ENCODE measurements at regions not wholly inside any gene's neighbourhood (a gene's known extent, or its start where the extent isn't known, plus 50 kb on each side); places are given as distances from the start of the nearest gene placed in this dataset.
A peak's percentile ranks its signal among the peaks of the same experiment; 100 is the strongest.

- DNase-seq: no peak
Measured at GRCh38 chr13:106691861-106692260, 123.9 kb upstream of the ARGLU1 start.

DNA sequence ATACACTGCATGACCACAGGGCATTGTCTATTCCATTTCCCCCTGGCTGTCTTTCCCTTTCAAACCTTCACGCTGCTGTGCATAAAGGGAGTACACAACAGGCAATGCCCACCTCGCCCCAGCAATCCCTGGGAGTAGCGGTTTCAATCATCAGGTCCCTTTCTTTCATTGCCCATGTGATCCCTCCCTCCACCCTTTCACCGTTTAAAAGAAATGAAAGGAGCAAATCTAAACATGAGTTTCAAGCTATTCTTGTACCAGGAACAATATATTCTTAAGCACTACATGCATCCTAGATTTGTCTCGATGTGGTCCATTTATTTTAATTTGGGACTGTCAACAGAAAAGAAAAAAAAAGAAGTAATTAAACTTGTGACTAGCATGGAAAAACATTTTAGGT is 123.4 kb upstream of the ARGLU1 start:
- DNase-seq: no peak

- DNase-seq: peak; percentile 29
Measured at GRCh38 chr13:106690779-106691178, 122.8 kb upstream of the ARGLU1 start.

- DNase-seq: no peak
Measured at GRCh38 chr13:106689906-106690305, 122.0 kb upstream of the ARGLU1 start.

- DNase-seq: no peak
Measured at GRCh38 chr13:106688940-106689339, 121.0 kb upstream of the ARGLU1 start.

- DNase-seq: no peak
Measured at GRCh38 chr13:106686163-106686562, 118.2 kb upstream of the ARGLU1 start.

DNA sequence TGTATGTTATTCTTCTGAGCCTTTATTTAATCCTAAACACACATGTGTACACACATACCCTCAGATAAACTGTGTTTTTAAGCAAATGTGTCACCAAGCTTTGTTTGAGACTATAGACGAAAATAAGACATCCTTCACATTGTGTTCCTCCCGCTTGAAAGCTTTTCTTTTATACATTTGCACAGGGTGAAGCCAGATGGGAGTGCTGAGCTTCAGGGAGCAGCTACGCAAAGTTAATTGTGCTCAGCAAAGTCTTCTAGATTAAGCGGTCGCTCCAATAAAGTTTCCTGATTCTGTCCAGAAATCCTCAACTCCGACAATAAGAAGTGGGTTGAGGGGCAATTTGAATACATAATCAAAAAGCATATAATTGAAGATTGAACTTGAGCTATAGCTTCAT is 117.2 kb upstream of the ARGLU1 start:
- no peak for DNase-seq

DNA sequence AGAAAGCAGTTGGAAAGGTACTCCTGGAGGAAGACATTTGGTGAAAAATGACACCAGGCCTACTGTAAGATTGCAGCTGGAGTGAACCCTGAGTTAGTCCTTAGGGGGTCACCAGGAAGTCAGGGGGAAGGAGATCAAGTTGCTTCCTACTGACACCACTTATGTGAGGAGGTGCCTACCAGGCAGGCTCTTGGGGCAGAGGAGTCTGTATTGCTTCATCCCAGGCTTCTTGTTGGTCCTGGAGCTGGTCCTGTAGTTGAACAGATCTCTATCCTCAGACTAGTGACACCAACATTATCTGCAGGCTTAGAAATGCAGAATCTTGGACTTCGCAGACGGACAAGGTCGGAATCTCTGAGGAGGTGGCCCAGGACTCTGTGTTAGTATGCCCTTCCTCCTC is 116.0 kb upstream of the ARGLU1 start:
- no peak for DNase-seq

- DNase-seq: no peak
Measured at GRCh38 chr13:106683179-106683578, 115.2 kb upstream of the ARGLU1 start.

- DNase-seq: no peak
Measured at GRCh38 chr13:106681997-106682396, 114.1 kb upstream of the ARGLU1 start.

GRCh38 chr13:106681536-106681935 is 113.6 kb upstream of the ARGLU1 start:
- no peak for DNase-seq

- DNase-seq: peak; percentile 24
Measured at GRCh38 chr13:106680796-106681472, 113.0 kb upstream of the ARGLU1 start.

DNA sequence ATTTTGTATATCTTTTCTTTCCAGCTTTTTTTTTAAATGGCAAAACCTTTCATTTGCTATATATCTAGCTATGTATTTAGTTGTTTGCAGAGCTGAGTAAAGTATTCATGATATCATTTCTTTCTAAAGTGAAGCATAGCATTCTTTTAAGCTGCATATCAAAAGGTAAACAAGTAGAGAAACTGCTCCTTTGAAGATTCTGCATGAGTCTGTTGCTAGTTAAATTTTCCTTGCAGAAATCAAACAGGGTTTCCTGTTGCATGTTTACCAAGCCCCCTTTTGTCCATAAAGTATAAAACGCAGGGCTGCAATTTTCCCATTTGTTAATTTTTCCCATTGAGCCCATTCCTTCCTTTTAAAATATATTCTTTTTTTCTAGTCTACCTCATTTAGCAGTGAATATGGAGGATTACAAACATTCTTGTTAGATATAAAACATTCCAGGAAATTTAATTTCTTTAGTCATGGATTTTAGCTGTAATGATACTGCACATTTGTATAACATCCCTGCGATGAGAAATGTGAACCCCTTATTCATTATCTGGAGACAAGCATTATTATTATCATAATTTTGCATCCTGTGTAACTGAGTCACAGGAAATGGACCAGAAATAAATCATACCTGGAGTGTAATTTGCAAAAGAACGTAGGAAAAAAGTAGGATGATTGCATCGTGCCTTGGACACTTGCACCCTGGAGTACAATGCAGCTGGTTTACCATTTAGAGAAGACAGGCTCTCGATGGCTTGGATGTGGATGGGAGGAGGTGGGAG is 110.9 kb upstream of the ARGLU1 start:
- DNase-seq: no peak

GRCh38 chr13:106675311-106675710 is 107.4 kb upstream of the ARGLU1 start:
- DNase-seq: no peak

DNA sequence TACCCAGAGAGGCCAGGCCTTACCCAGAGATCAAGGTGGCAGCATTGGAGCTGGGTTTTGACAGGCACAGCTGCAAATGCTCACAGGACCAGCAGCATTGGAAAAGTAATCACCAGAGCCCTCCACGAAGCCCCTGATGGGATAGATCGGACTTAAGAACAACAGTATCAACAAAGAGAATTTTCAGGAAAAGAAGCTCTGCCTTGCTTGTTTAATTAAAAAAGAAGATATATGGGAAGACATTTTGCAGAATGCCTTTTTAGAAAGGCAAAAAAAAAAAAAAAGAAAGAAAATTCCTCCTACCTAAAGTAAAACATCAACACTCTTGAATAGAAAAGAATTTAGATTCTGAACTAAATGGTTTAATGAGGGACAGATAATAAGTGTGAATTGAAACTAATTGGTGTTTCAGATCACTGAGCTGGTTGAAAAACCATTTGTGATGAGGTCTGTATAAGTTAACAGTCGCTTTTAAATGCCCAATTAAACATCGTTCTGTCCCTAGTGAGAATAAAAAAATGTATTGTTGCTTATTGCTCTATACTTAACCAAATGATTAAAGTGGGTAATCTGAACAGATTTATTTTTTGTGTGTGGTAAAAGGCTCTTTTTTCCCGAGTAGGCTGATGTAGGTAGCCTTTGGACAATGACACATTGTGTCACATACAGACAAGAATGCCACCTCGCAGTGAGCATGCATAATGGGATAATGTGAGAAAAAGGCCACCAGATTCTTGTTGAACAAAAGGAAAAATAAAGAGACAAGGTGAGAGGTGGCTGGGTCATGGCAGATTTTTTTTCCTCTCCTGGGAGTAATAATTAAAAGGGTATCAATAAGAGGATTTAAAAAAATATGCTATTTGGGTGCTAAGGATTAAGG is 93.0 kb upstream of the ARGLU1 start:
- DNase-seq: no peak

GRCh38 chr13:106657104-106657503 is 89.2 kb upstream of the ARGLU1 start:
- DNase-seq: no peak

DNA sequence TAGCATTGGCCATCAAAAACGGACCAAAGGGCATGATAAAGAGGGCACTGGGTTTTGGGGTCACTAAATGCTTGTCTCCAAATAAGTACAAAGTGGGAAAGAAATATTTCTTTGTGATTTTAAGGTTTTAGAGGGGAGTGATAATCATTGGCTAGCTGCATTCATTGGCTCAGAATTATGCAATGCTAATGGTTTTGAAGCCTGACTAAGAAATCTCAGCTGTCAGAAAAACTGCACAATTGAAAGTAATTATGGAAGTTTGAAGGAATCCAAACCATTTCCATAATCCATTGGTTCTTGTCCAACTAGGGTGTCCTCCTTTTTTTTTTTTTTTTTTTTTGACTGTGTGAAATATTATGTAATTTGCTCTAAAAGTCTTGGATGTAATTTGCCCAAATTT is 88.2 kb upstream of the ARGLU1 start:
- DNase-seq: no peak

DNA sequence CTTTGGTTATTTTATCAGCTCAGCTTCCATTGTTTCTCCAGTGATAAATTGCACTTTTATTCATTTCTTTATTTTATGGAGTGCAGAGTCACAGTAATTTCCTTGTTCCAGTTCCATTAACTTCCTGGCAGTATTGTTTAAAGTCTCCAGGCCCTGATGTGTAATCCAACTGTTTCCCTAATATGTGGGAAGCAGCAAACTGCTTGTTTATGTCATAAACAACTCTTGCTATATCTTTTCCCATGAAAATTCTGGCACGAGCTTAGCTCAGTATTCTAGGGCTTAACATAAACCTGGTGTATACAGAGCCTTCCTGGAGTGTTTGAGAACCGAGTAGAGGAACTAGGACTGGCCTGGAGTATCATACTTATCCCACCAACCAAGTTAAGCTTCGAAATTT is 83.5 kb upstream of the ARGLU1 start:
- peak; percentile 65 for DNase-seq

GRCh38 chr13:106650690-106651205 is 82.8 kb upstream of the ARGLU1 start:
- DNase-seq: no peak

DNA sequence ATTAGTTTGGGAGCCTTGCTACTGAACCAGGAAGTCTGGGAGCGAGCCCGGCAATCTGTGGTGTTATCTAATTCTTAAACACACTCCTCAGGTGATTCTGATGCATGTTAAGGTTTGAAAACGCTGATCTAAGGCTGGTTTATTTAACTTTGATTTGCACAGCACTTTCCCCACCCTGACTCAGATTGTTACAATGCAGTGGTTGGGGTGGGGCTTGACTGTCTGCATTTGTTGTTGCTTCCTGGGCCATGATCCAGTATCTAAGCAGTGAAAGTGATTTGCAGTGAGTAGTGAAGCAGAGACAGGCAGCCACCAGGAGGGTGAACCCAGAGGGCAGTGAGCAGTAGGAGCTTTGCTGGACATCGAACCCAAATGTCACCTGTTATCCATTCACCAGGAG is 81.6 kb upstream of the ARGLU1 start:
- no peak for DNase-seq

DNA sequence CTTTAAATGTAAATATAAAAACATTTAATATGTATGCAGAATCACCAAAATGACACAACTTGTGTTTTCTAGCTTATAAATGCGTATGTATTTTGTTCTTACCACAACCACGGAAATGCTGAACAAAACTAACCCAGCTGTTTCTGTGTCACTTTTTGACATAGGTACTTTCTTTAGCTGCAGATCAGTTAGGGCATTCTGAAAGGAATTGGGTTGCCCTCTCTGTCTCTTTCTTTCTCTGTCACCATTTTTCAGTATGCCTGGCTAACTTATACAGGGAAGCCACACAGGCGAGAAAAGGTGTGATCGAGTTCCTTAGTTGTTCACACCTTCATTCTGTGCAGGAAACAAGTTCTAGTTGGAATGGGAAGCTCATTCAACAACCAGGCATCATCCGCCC is 72.6 kb upstream of the ARGLU1 start:
- DNase-seq: no peak

GRCh38 chr13:106637519-106637918 is 69.6 kb upstream of the ARGLU1 start:
- no peak for DNase-seq

- no peak for DNase-seq
Measured at GRCh38 chr13:106636492-106636891, 68.6 kb upstream of the ARGLU1 start.
